HepG2 (cell line): ENCODE measurements at regions not wholly inside any gene's neighbourhood (a gene's known extent, or its start where the extent isn't known, plus 50 kb on each side); places are given as distances from the start of the nearest gene placed in this dataset.

Experiments
- CBX5 ChIP-seq: sonication (generic); formaldehyde crosslinking; IDR thresholded peaks from 2 replicates; pipeline ENCODE4 v1.4.0; 2020; ENCODE audit warnings: missing genetic modification reagents, borderline replicate concordance
- EZH2 ChIP-seq: conservative IDR thresholded peaks from 2 replicates; pipeline ENCODE4 v1.6.1; 2012; ENCODE audit warnings: mild to moderate bottlenecking, low read depth, low read length, moderate library complexity
- JUND ChIP-seq: sonication (generic); formaldehyde crosslinking; IDR thresholded peaks from 2 replicates; pipeline ENCODE4 v1.8.0; 2022; ENCODE audit warnings: mild to moderate bottlenecking, missing genetic modification reagents
- TF ChIP-seq, protein P1 (sequence below): sonication (generic); formaldehyde crosslinking; IDR thresholded peaks from 2 replicates; pipeline ENCODE4 v1.5.0; 2020; ENCODE audit warnings: mild to moderate bottlenecking, missing genetic modification reagents, moderate library complexity

DNA sequence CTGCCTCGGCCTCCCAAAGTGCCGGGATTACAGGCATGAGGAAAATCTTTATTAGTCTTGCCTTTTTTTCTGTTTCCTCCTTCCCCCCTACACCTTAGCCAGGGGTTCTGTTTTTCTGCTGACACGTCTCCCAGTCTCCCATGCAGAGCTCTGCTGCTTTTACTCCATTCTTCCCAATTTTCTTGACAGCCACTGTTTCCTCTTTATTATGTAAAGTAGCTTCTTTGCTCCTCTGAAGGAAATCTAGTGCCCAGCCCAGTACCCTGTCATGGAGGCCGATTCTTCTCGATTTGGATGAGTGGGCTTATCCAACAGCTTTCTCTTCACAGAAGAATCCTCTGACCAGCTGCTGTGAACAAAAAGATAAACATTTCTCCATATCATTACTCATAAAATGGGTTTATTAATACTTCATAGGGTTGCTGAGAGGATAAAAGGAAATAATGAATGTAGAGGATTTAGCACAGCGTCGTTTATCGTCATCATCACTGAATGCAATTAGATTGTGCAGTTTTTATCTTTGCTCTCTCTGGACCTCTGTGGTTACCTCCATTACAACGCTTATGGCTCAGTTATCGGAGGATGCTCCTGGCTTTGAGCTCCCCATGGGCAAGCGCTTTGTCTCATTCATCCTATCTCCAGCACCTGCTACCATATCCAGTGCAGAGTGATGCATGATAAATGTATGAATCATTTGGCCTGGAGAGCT lies 375.6 kb upstream of the C11orf87 start:
- TF ChIP-seq JUND (CRISPR knock-in tag) (no peak), EZH2 (no peak), CBX5 (CRISPR knock-in tag) (no peak)
- TF ChIP-seq, protein P1, sequence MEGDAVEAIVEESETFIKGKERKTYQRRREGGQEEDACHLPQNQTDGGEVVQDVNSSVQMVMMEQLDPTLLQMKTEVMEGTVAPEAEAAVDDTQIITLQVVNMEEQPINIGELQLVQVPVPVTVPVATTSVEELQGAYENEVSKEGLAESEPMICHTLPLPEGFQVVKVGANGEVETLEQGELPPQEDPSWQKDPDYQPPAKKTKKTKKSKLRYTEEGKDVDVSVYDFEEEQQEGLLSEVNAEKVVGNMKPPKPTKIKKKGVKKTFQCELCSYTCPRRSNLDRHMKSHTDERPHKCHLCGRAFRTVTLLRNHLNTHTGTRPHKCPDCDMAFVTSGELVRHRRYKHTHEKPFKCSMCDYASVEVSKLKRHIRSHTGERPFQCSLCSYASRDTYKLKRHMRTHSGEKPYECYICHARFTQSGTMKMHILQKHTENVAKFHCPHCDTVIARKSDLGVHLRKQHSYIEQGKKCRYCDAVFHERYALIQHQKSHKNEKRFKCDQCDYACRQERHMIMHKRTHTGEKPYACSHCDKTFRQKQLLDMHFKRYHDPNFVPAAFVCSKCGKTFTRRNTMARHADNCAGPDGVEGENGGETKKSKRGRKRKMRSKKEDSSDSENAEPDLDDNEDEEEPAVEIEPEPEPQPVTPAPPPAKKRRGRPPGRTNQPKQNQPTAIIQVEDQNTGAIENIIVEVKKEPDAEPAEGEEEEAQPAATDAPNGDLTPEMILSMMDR (CRISPR knock-in tag): no peak
